Naive thymus-derived CD8-positive, alpha-beta T cell (primary cell): ENCODE measurements at regions not wholly inside any gene's neighbourhood (a gene's known extent, or its start where the extent isn't known, plus 50 kb on each side); places are given as distances from the start of the nearest gene placed in this dataset.
A peak's percentile ranks its signal among the peaks of the same experiment; 100 is the strongest.

Experiments used
- ATAC-seq, 2 donors: fragments of 150-1000 bp; cut with Tn5 transposase in 1 of 2; sonication (Bioruptor Pico), chemical (Tn5 transposase) in 1 of 2; 1 replicate in 1 of 2; 2 replicates in 1 of 2; pipeline ENCODE4 v1.10.0; 2021; ENCODE audit warnings: mild to moderate bottlenecking in 2 of 2, moderate library complexity in 2 of 2
- POLR2A ChIA-PET: fragments of 350-600 bp; sonication (Branson Sonifier 250); formaldehyde crosslinking; loops from one replicate; lab custom pipeline; 2021; ENCODE audit warnings: antibody characterized with exemption; lab: Charles Lee
- DNase-seq, 10 donors: peaks; one replicate each; pipeline versions ENCODE4 v3.0.0 to v3.0.0-alpha.2; 2020 to 2022
- H3K27ac Mint-ChIP-seq, 10 donors: one replicate each; pipeline ENCODE4 v1.8.0; 2020 to 2022; ENCODE audit warnings: mild to moderate bottlenecking in 10 of 10, mixed read lengths in 10 of 10, moderate library complexity in 4 of 10, inconsistent platforms in 1 of 10
- H3K27me3 Mint-ChIP-seq, 5 donors: one replicate each; pipeline ENCODE4 v1.8.0; 2021 to 2022; ENCODE audit warnings: mixed read lengths in 5 of 5
- H3K36me3 Mint-ChIP-seq, 3 donors: one replicate each; pipeline ENCODE4 v1.8.0; 2020 to 2022; ENCODE audit warnings: mixed read lengths in 3 of 3, mild to moderate bottlenecking in 2 of 3, inconsistent platforms in 1 of 3
- H3K4me1 Mint-ChIP-seq, 4 donors: one replicate each; pipeline ENCODE4 v1.8.0; 2021 to 2022; ENCODE audit warnings: mixed read lengths in 4 of 4
- H3K4me3 Mint-ChIP-seq, 10 donors: one replicate each; pipeline ENCODE4 v1.8.0; 2020 to 2022; ENCODE audit warnings: mild to moderate bottlenecking in 10 of 10, mixed read lengths in 10 of 10, moderate library complexity in 6 of 10, inconsistent platforms in 1 of 10
- H3K9me3 Mint-ChIP-seq, 9 donors: one replicate each; pipeline ENCODE4 v1.8.0; 2020 to 2022; ENCODE audit warnings: mixed read lengths in 9 of 9, mild to moderate bottlenecking in 3 of 9, inconsistent platforms in 1 of 9, moderate library complexity in 1 of 9

- no peak overlapping the region for H3K4me3 Mint-ChIP-seq
- H3K9me3 Mint-ChIP-seq: no peaks in the 10 kb centered on the region
- peaks cover 0 to 7% (median 0%) of the 10 kb centered on the region in 5 donors for H3K27me3 Mint-ChIP-seq
- POLR2A ChIA-PET: no interaction called here
- ATAC-seq (no peak), DNase-seq (no peak)
- H3K27ac Mint-ChIP-seq: no peak overlapping the region
- no peaks in the 10 kb centered on the region for H3K4me1 Mint-ChIP-seq
- H3K36me3 Mint-ChIP-seq: no peaks in the 10 kb centered on the region
These were observed 795.5 kb upstream of the GJE1 start for GRCh38 chr6:141337191-141337590.

- Mint-ChIP-seq H3K4me1 (no peaks in the 10 kb centered on the region), H3K27me3 (peaks cover 0 to 7% (median 0%) of the 10 kb centered on the region in 5 donors), H3K36me3 (no peaks in the 10 kb centered on the region), H3K9me3 (no peaks in the 10 kb centered on the region), H3K27ac (no peak overlapping the region), H3K4me3 (no peak overlapping the region)
- POLR2A ChIA-PET: no interaction called here
- ATAC-seq: no peak
- DNase-seq: no peak
These were observed 797.0 kb upstream of the GJE1 start for GRCh38 chr6:141335477-141336273.

- Mint-ChIP-seq H3K4me3 (peak overlapping the region in 1 of 10 donors; percentile 42), H3K36me3 (no peaks in the 10 kb centered on the region), H3K27me3 (no peaks in the 10 kb centered on the region), H3K27ac (no peak overlapping the region), H3K9me3 (no peaks in the 10 kb centered on the region), H3K4me1 (peaks cover 0 to 15% (median 5%) of the 10 kb centered on the region in 4 donors)
- POLR2A ChIA-PET: no interaction called here
- DNase-seq (no peak), ATAC-seq (no peak)
These were observed 805.8 kb upstream of the GJE1 start for GRCh38 chr6:141326925-141327324.

- ATAC-seq: peak; percentile 80 to 82
- Mint-ChIP-seq H3K27me3 (no peaks in the 10 kb centered on the region), H3K4me3 (peak overlapping the region in 3 of 10 donors; percentile 8 to 42 (median 19)), H3K9me3 (no peaks in the 10 kb centered on the region), H3K4me1 (peaks cover 0 to 15% (median 5%) of the 10 kb centered on the region in 4 donors), H3K27ac (peak overlapping the region in 1 of 10 donors; percentile 2), H3K36me3 (no peaks in the 10 kb centered on the region)
- POLR2A ChIA-PET: no interaction called here
- DNase-seq: peak in 3 of 10 donors; percentile 5 to 61 (median 9)
These were observed 806.3 kb upstream of the GJE1 start for GRCh38 chr6:141326426-141326825.

GRCh38 chr6:141321493-141322347 lies 811.0 kb upstream of the GJE1 start:
- Mint-ChIP-seq H3K4me1 (peaks cover 0 to 12% (median 5%) of the 10 kb centered on the region in 4 donors), H3K4me3 (no peak overlapping the region), H3K27me3 (no peaks in the 10 kb centered on the region), H3K27ac (no peak overlapping the region), H3K9me3 (no peaks in the 10 kb centered on the region), H3K36me3 (no peaks in the 10 kb centered on the region)
- POLR2A ChIA-PET: no interaction called here
- ATAC-seq (no peak), DNase-seq (no peak)

GRCh38 chr6:141316236-141316635 lies 816.5 kb upstream of the GJE1 start:
- DNase-seq: no peak
- Mint-ChIP-seq H3K27me3 (no peaks in the 10 kb centered on the region), H3K4me1 (no peaks in the 10 kb centered on the region), H3K4me3 (no peak overlapping the region), H3K27ac (no peak overlapping the region), H3K9me3 (no peaks in the 10 kb centered on the region), H3K36me3 (no peaks in the 10 kb centered on the region)
- ATAC-seq: no peak
- POLR2A ChIA-PET: no interaction called here

GRCh38 chr6:141313986-141314385 lies 818.7 kb upstream of the GJE1 start:
- no peak overlapping the region for H3K27ac Mint-ChIP-seq
- H3K4me3 Mint-ChIP-seq: no peak overlapping the region
- ATAC-seq (no peak), DNase-seq (no peak)
- no peaks in the 10 kb centered on the region for H3K27me3 Mint-ChIP-seq
- no peaks in the 10 kb centered on the region for H3K9me3 Mint-ChIP-seq
- H3K4me1 Mint-ChIP-seq: no peaks in the 10 kb centered on the region
- H3K36me3 Mint-ChIP-seq: no peaks in the 10 kb centered on the region
- POLR2A ChIA-PET: no interaction called here

GRCh38 chr6:141309295-141309694 lies 823.4 kb upstream of the GJE1 start:
- H3K27ac Mint-ChIP-seq: no peak overlapping the region
- H3K4me3 Mint-ChIP-seq: no peak overlapping the region
- DNase-seq (no peak), ATAC-seq (peak; percentile 46 to 70)
- POLR2A ChIA-PET: no interaction called here
- H3K27me3 Mint-ChIP-seq: no peaks in the 10 kb centered on the region
- H3K9me3 Mint-ChIP-seq: peaks cover 0 to 5% (median 0%) of the 10 kb centered on the region in 9 donors
- no peaks in the 10 kb centered on the region for H3K4me1 Mint-ChIP-seq
- H3K36me3 Mint-ChIP-seq: no peaks in the 10 kb centered on the region

- peaks cover 0 to 5% (median 0%) of the 10 kb centered on the region in 9 donors for H3K9me3 Mint-ChIP-seq
- H3K4me1 Mint-ChIP-seq: no peaks in the 10 kb centered on the region
- ATAC-seq (peak in 1 of 2 donors; percentile 35), DNase-seq (no peak)
- peak overlapping the region in 1 of 10 donors; percentile 67 for H3K27ac Mint-ChIP-seq
- POLR2A ChIA-PET: no interaction called here
- H3K4me3 Mint-ChIP-seq: no peak overlapping the region
- no peaks in the 10 kb centered on the region for H3K27me3 Mint-ChIP-seq
- no peaks in the 10 kb centered on the region for H3K36me3 Mint-ChIP-seq
These were observed 825.3 kb upstream of the GJE1 start for GRCh38 chr6:141307309-141307998.

GRCh38 chr6:141303907-141304306 lies 828.8 kb upstream of the GJE1 start:
- no peaks in the 10 kb centered on the region for H3K27me3 Mint-ChIP-seq
- H3K4me1 Mint-ChIP-seq: no peaks in the 10 kb centered on the region
- ATAC-seq: no peak
- peaks cover 0 to 5% (median 0%) of the 10 kb centered on the region in 9 donors for H3K9me3 Mint-ChIP-seq
- DNase-seq: no peak
- no peaks in the 10 kb centered on the region for H3K36me3 Mint-ChIP-seq
- POLR2A ChIA-PET: no interaction called here
- H3K27ac Mint-ChIP-seq: no peak overlapping the region
- H3K4me3 Mint-ChIP-seq: no peak overlapping the region

- H3K27me3 Mint-ChIP-seq: no peaks in the 10 kb centered on the region
- no peak for ATAC-seq
- H3K9me3 Mint-ChIP-seq: no peaks in the 10 kb centered on the region
- H3K4me1 Mint-ChIP-seq: no peaks in the 10 kb centered on the region
- H3K36me3 Mint-ChIP-seq: no peaks in the 10 kb centered on the region
- POLR2A ChIA-PET: no interaction called here
- H3K4me3 Mint-ChIP-seq: no peak overlapping the region
- DNase-seq: no peak
- no peak overlapping the region for H3K27ac Mint-ChIP-seq
These were observed 830.9 kb upstream of the GJE1 start for GRCh38 chr6:141301779-141302178.

GRCh38 chr6:141290941-141291721 lies 841.6 kb upstream of the GJE1 start:
- no peak overlapping the region for H3K27ac Mint-ChIP-seq
- H3K4me3 Mint-ChIP-seq: no peak overlapping the region
- DNase-seq (no peak), ATAC-seq (no peak)
- H3K36me3 Mint-ChIP-seq: peaks cover 0 to 6% (median 0%) of the 10 kb centered on the region in 3 donors
- POLR2A ChIA-PET: no interaction called here
- no peaks in the 10 kb centered on the region for H3K4me1 Mint-ChIP-seq
- peaks cover 0 to 20% (median 10%) of the 10 kb centered on the region in 9 donors for H3K9me3 Mint-ChIP-seq
- no peaks in the 10 kb centered on the region for H3K27me3 Mint-ChIP-seq
